ENCODE measurements at regions not wholly inside any gene's neighbourhood (a gene's known extent, or its start where the extent isn't known, plus 50 kb on each side); places are given as distances from the start of the nearest gene placed in this dataset.
A peak's percentile ranks its signal among the peaks of the same experiment; 100 is the strongest.

DNA sequence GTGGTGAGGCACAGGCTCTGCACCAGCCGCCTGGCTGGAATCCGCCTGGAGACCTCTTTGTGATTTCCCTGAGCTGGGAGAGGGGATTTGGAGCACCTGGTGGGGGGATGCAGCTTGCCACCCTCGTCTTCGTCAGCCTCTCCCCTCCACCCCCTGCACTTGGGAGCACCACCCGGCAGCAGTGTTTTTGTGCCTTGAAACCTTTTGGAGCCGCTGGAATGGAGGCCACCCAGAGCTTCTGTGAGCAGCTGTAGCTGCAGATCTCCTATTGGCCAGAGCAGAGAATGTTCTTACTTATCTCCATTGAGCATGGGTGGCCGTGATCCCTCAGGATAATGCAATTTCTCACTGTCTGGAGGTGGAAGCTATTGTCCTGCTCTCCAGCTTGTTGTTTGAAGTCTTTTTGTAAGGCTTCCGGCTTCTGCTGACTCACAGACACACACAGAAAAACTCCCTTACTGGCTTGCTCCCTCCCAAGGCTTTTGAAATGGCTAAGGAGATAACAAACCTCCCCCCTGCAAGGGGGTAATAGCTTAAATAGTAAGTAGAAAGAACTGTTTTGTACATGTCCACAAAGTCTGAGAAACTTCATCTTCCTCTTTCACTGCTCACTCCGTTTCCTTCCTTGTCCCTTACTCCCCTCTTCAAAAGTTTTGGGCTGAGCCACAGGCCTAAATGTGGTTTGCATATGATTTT lies 271.2 kb downstream of the PRL start:
- H3K79me2 ChIP-seq (ENCODE audit: control insufficient read depth, insufficient read depth, low read length, poor library complexity), result peaks cover 3% of the 10 kb centered on the region
- peak overlapping the region; percentile 96 for H2BK120ac ChIP-seq (ENCODE audit: insufficient read depth, low read length, poor library complexity)
- peaks cover 21% of the 10 kb centered on the region for H3K79me1 ChIP-seq (ENCODE audit: low read length)
- peak overlapping the region; percentile 80 for H2BK5ac ChIP-seq (ENCODE audit: low read depth, low read length, poor library complexity)
- peak overlapping the region; percentile 52 for H3K4me2 ChIP-seq (ENCODE audit: low read length)
- no CpG with 5 or more reads among the region's 9 CpGs for WGBS (ENCODE audit: extremely low coverage, insufficient coverage, insufficient read length)
- H2BK12ac ChIP-seq (ENCODE audit: low read length), result peak overlapping the region; percentile 83
- peaks cover 11 to 14% of the 10 kb centered on the region in 2 experiments for H3K36me3 ChIP-seq (ENCODE audit: control insufficient read depth in 1 of 2, insufficient read depth in 2 of 2, low read length in 2 of 2)
- no peak overlapping the region for H2AFZ ChIP-seq (ENCODE audit: insufficient read depth, low read length, poor library complexity)
- no peaks in the 10 kb centered on the region for H3K27me3 ChIP-seq (ENCODE audit: insufficient read depth, low read length)
- DNase-seq, result peak; percentile 54 to 58
- H3K18ac ChIP-seq (ENCODE audit: low read length), result peak overlapping the region; percentile 31
- H3K14ac ChIP-seq (ENCODE audit: low read length), result peak overlapping the region; percentile 29
- no peak overlapping the region for H3K4ac ChIP-seq (ENCODE audit: low read depth, low read length)
- H4K8ac ChIP-seq (ENCODE audit: low read depth, low read length), result peak overlapping the region; percentile 53
- H3K9ac ChIP-seq (ENCODE audit: low read length), result peak overlapping the region; percentile 30
- no peak overlapping the region for H2AK5ac ChIP-seq (ENCODE audit: low read length)
- no peak overlapping the region for H3K23ac ChIP-seq (ENCODE audit: low read length)
- no peak overlapping the region for H3K4me3 ChIP-seq (ENCODE audit: low read depth, low read length)
- peaks cover 6% of the 10 kb centered on the region for H3K9me3 ChIP-seq (ENCODE audit: insufficient read depth, low read depth, low read length)
- peak overlapping the region; percentile 19 for H4K12ac ChIP-seq (ENCODE audit: low read depth, low read length)
- H4K91ac ChIP-seq (ENCODE audit: low read depth, low read length), result peak overlapping the region; percentile 76
- H3K27ac ChIP-seq (ENCODE audit: low read depth, low read length), result peak overlapping the region; percentile 96
- peaks cover 9% of the 10 kb centered on the region in 2 experiments for H3K4me1 ChIP-seq (ENCODE audit: control insufficient read depth in 1 of 2, insufficient read depth in 2 of 2, low read length in 2 of 2)

DNA sequence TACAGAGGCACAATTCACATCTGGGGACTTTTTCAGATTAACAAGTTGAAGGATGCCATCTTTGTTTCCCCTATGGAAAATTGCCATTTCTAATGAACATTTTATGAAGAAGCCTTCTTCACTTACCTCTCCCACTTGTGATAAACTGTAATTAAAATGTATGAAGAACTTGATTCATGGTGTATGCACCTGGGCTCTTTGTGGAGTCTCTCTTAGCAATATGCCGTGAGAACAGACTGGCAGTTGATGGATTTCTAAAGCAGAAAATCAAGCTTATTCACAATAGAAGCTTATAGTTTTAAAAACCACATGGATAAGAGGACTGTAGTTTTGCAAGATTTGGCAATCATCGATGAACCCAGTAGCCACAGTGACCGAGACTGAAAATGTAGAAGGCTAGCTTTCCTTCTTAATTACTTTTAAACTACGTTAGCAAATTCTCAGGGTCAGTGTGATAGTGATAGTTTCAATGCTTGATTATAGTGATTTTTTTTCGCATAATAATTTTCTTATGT lies 270.6 kb downstream of the PRL start:
- H3K4me1 ChIP-seq (ENCODE audit: control insufficient read depth in 1 of 2, insufficient read depth in 2 of 2, low read length in 2 of 2), result peaks cover 9% of the 10 kb centered on the region in 2 experiments
- no peak overlapping the region for H3K4ac ChIP-seq (ENCODE audit: low read depth, low read length)
- no peak for DNase-seq
- H3K27ac ChIP-seq (ENCODE audit: low read depth, low read length), result peak overlapping the region; percentile 96
- no peak overlapping the region for H3K4me3 ChIP-seq (ENCODE audit: low read depth, low read length)
- peaks cover 21% of the 10 kb centered on the region for H3K79me1 ChIP-seq (ENCODE audit: low read length)
- peak overlapping the region; percentile 53 for H4K8ac ChIP-seq (ENCODE audit: low read depth, low read length)
- no peak overlapping the region for H3K9ac ChIP-seq (ENCODE audit: low read length)
- no peak overlapping the region for H3K18ac ChIP-seq (ENCODE audit: low read length)
- peaks cover 3% of the 10 kb centered on the region for H3K79me2 ChIP-seq (ENCODE audit: control insufficient read depth, insufficient read depth, low read length, poor library complexity)
- H3K4me2 ChIP-seq (ENCODE audit: low read length), result peak overlapping the region; percentile 5
- H4K91ac ChIP-seq (ENCODE audit: low read depth, low read length), result no peak overlapping the region
- H2AK5ac ChIP-seq (ENCODE audit: low read length), result no peak overlapping the region
- peaks cover 9 to 10% of the 10 kb centered on the region in 2 experiments for H3K36me3 ChIP-seq (ENCODE audit: control insufficient read depth in 1 of 2, insufficient read depth in 2 of 2, low read length in 2 of 2)
- H2AFZ ChIP-seq (ENCODE audit: insufficient read depth, low read length, poor library complexity), result no peak overlapping the region
- peak overlapping the region; percentile 77 for H2BK5ac ChIP-seq (ENCODE audit: low read depth, low read length, poor library complexity)
- H4K12ac ChIP-seq (ENCODE audit: low read depth, low read length), result no peak overlapping the region
- no peaks in the 10 kb centered on the region for H3K27me3 ChIP-seq (ENCODE audit: insufficient read depth, low read length)
- no peak overlapping the region for H2BK120ac ChIP-seq (ENCODE audit: insufficient read depth, low read length, poor library complexity)
- H3K14ac ChIP-seq (ENCODE audit: low read length), result no peak overlapping the region
- peaks cover 6% of the 10 kb centered on the region for H3K9me3 ChIP-seq (ENCODE audit: insufficient read depth, low read depth, low read length)
- H3K23ac ChIP-seq (ENCODE audit: low read length), result no peak overlapping the region
- no CpG with 5 or more reads among the region's 5 CpGs for WGBS (ENCODE audit: extremely low coverage, insufficient coverage, insufficient read length)
- peak overlapping the region; percentile 83 for H2BK12ac ChIP-seq (ENCODE audit: low read length)

- peak overlapping the region; percentile 87 for H3K4ac ChIP-seq (ENCODE audit: low read depth, low read length)
- H3K4me1 ChIP-seq (ENCODE audit: control insufficient read depth in 1 of 2, insufficient read depth in 2 of 2, low read length in 2 of 2), result peaks cover 9% of the 10 kb centered on the region in 2 experiments
- peak overlapping the region; percentile 76 for H4K91ac ChIP-seq (ENCODE audit: low read depth, low read length)
- peak overlapping the region; percentile 98 for H2BK12ac ChIP-seq (ENCODE audit: low read length)
- peak overlapping the region; percentile 94 for H2AK5ac ChIP-seq (ENCODE audit: low read length)
- H3K9me3 ChIP-seq (ENCODE audit: insufficient read depth, low read depth, low read length), result peaks cover 2% of the 10 kb centered on the region
- no CpG with 5 or more reads among the region's 8 CpGs for WGBS (ENCODE audit: extremely low coverage, insufficient coverage, insufficient read length)
- H2BK120ac ChIP-seq (ENCODE audit: insufficient read depth, low read length, poor library complexity), result peak overlapping the region; percentile 76
- peak overlapping the region; percentile 73 for H4K8ac ChIP-seq (ENCODE audit: low read depth, low read length)
- H2AFZ ChIP-seq (ENCODE audit: insufficient read depth, low read length, poor library complexity), result no peak overlapping the region
- H3K4me2 ChIP-seq (ENCODE audit: low read length), result no peak overlapping the region
- H3K79me2 ChIP-seq (ENCODE audit: control insufficient read depth, insufficient read depth, low read length, poor library complexity), result peaks cover 3% of the 10 kb centered on the region
- H3K4me3 ChIP-seq (ENCODE audit: low read depth, low read length), result no peak overlapping the region
- H2BK5ac ChIP-seq (ENCODE audit: low read depth, low read length, poor library complexity), result no peak overlapping the region
- no peak for DNase-seq
- peak overlapping the region; percentile 35 for H3K27ac ChIP-seq (ENCODE audit: low read depth, low read length)
- H3K23ac ChIP-seq (ENCODE audit: low read length), result no peak overlapping the region
- H3K14ac ChIP-seq (ENCODE audit: low read length), result peak overlapping the region; percentile 73
- H3K36me3 ChIP-seq (ENCODE audit: control insufficient read depth in 1 of 2, insufficient read depth in 2 of 2, low read length in 2 of 2), result peaks cover 3 to 4% of the 10 kb centered on the region in 2 experiments
- no peak overlapping the region for H4K12ac ChIP-seq (ENCODE audit: low read depth, low read length)
- H3K27me3 ChIP-seq (ENCODE audit: insufficient read depth, low read length), result no peaks in the 10 kb centered on the region
- no peak overlapping the region for H3K9ac ChIP-seq (ENCODE audit: low read length)
- H3K79me1 ChIP-seq (ENCODE audit: low read length), result peaks cover 21% of the 10 kb centered on the region
- peak overlapping the region; percentile 81 for H3K18ac ChIP-seq (ENCODE audit: low read length)
These were observed 269.7 kb downstream of the PRL start for GRCh38 chr6:22027040-22027725.

DNA sequence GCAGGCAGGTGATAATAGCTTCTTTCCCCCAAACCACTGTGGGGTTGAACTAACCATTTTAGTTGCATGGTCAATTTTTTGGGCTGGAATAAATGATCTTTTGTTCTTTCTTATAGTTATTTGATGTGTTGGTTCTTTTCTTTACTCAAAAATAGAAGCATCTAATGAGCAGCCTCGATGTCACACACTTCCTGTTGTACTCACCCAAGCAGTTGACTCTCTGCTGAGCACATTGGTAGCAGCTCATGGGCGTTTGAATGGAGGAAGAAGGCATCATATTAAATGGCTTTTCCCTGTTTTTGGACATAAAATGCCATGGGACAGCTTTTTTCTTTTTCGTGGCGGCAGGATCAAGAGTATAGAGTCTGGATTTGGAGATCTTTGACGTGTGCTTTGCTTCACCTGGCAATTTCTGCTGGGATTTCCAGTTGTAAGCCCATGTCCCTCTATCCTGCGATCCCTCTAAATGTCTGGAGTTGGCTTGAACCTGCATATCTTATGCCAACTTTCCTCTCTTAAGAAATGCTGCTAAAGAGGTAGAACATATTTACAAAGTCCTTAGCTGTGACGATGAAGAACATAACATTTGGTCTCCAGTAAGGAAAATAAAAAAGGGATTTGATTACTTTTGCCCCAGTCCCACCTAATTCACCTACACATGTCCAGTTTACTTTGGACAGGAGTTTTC lies 268.3 kb downstream of the PRL start:
- no peak overlapping the region for H4K91ac ChIP-seq (ENCODE audit: low read depth, low read length)
- H3K36me3 ChIP-seq (ENCODE audit: control insufficient read depth in 1 of 2, insufficient read depth in 2 of 2, low read length in 2 of 2), result no peaks in the 10 kb centered on the region
- no peaks in the 10 kb centered on the region for H3K27me3 ChIP-seq (ENCODE audit: insufficient read depth, low read length)
- H2AFZ ChIP-seq (ENCODE audit: insufficient read depth, low read length, poor library complexity), result no peak overlapping the region
- H3K27ac ChIP-seq (ENCODE audit: low read depth, low read length), result no peak overlapping the region
- H3K4ac ChIP-seq (ENCODE audit: low read depth, low read length), result no peak overlapping the region
- H3K4me2 ChIP-seq (ENCODE audit: low read length), result no peak overlapping the region
- no peak overlapping the region for H4K12ac ChIP-seq (ENCODE audit: low read depth, low read length)
- no peak overlapping the region for H2BK5ac ChIP-seq (ENCODE audit: low read depth, low read length, poor library complexity)
- H3K4me3 ChIP-seq (ENCODE audit: low read depth, low read length), result no peak overlapping the region
- peak overlapping the region; percentile 38 for H2BK120ac ChIP-seq (ENCODE audit: insufficient read depth, low read length, poor library complexity)
- H3K4me1 ChIP-seq (ENCODE audit: control insufficient read depth in 1 of 2, insufficient read depth in 2 of 2, low read length in 2 of 2), result peaks cover 9% of the 10 kb centered on the region in 2 experiments
- no peak overlapping the region for H2AK5ac ChIP-seq (ENCODE audit: low read length)
- peaks cover 20% of the 10 kb centered on the region for H3K79me1 ChIP-seq (ENCODE audit: low read length)
- WGBS (ENCODE audit: extremely low coverage, insufficient coverage, insufficient read length), result no CpG with 5 or more reads among the region's 7 CpGs
- H3K79me2 ChIP-seq (ENCODE audit: control insufficient read depth, insufficient read depth, low read length, poor library complexity), result peaks cover 3% of the 10 kb centered on the region
- H3K9me3 ChIP-seq (ENCODE audit: insufficient read depth, low read depth, low read length), result no peaks in the 10 kb centered on the region
- no peak overlapping the region for H4K8ac ChIP-seq (ENCODE audit: low read depth, low read length)
- H3K14ac ChIP-seq (ENCODE audit: low read length), result no peak overlapping the region
- no peak for DNase-seq
- no peak overlapping the region for H3K9ac ChIP-seq (ENCODE audit: low read length)
- no peak overlapping the region for H3K23ac ChIP-seq (ENCODE audit: low read length)
- H2BK12ac ChIP-seq (ENCODE audit: low read length), result peak overlapping the region; percentile 50
- H3K18ac ChIP-seq (ENCODE audit: low read length), result no peak overlapping the region

All from trophoblast cell (in vitro differentiated cells and primary cell).